ENCODE measurements at regions not wholly inside any gene's neighbourhood (a gene's known extent, or its start where the extent isn't known, plus 50 kb on each side); places are given as distances from the start of the nearest gene placed in this dataset.

GRCh38 chr9:13429301-13430190 lies 150.1 kb upstream of the MPDZ start:
- DNase-seq, result no peak

GRCh38 chr9:13428766-13429165 lies 149.3 kb upstream of the MPDZ start:
- no peak for DNase-seq

- DNase-seq, result peak; percentile 3
These were observed 148.1 kb upstream of the MPDZ start for GRCh38 chr9:13427587-13427986.

GRCh38 chr9:13426606-13427005 lies 147.1 kb upstream of the MPDZ start:
- no peak for DNase-seq

- no peak for DNase-seq
These were observed 145.4 kb upstream of the MPDZ start for GRCh38 chr9:13424872-13425271.

GRCh38 chr9:13424204-13424603 lies 144.7 kb upstream of the MPDZ start:
- no peak for DNase-seq

GRCh38 chr9:13414349-13414748 lies 134.9 kb upstream of the MPDZ start:
- no peak for DNase-seq

- no peak for DNase-seq
These were observed 132.8 kb upstream of the MPDZ start for GRCh38 chr9:13412331-13412730.

GRCh38 chr9:13411791-13412190 lies 132.3 kb upstream of the MPDZ start:
- DNase-seq, result no peak

GRCh38 chr9:13410566-13411031 lies 131.1 kb upstream of the MPDZ start:
- no peak for DNase-seq

GRCh38 chr9:13397661-13398060 lies 118.2 kb upstream of the MPDZ start:
- DNase-seq, result no peak

GRCh38 chr9:13397220-13397619 lies 117.7 kb upstream of the MPDZ start:
- no peak for DNase-seq

- no peak for DNase-seq
These were observed 116.9 kb upstream of the MPDZ start for GRCh38 chr9:13396418-13396817.

GRCh38 chr9:13395156-13395555 lies 115.7 kb upstream of the MPDZ start:
- DNase-seq, result no peak

GRCh38 chr9:13388157-13388556 lies 108.7 kb upstream of the MPDZ start:
- no peak for DNase-seq

- DNase-seq, result no peak
These were observed 108.2 kb upstream of the MPDZ start for GRCh38 chr9:13387734-13388067.

GRCh38 chr9:13386935-13387733 lies 107.6 kb upstream of the MPDZ start:
- DNase-seq, result no peak

GRCh38 chr9:13386316-13386715 lies 106.8 kb upstream of the MPDZ start:
- no peak for DNase-seq

GRCh38 chr9:13383855-13384254 lies 104.4 kb upstream of the MPDZ start:
- no peak for DNase-seq

GRCh38 chr9:13383216-13383615 lies 103.7 kb upstream of the MPDZ start:
- DNase-seq, result no peak

- no peak for DNase-seq
These were observed 103.1 kb upstream of the MPDZ start for GRCh38 chr9:13382595-13382994.

- DNase-seq, result no peak
These were observed 101.4 kb upstream of the MPDZ start for GRCh38 chr9:13380903-13381302.

- DNase-seq, result no peak
These were observed 98.7 kb upstream of the MPDZ start for GRCh38 chr9:13378154-13378553.

All from SHP77 treated with DMSO at 0.1 percent for 48 hours (cell line).